ENCODE measurements at regions not wholly inside any gene's neighbourhood (a gene's known extent, or its start where the extent isn't known, plus 50 kb on each side); places are given as distances from the start of the nearest gene placed in this dataset.

DNA sequence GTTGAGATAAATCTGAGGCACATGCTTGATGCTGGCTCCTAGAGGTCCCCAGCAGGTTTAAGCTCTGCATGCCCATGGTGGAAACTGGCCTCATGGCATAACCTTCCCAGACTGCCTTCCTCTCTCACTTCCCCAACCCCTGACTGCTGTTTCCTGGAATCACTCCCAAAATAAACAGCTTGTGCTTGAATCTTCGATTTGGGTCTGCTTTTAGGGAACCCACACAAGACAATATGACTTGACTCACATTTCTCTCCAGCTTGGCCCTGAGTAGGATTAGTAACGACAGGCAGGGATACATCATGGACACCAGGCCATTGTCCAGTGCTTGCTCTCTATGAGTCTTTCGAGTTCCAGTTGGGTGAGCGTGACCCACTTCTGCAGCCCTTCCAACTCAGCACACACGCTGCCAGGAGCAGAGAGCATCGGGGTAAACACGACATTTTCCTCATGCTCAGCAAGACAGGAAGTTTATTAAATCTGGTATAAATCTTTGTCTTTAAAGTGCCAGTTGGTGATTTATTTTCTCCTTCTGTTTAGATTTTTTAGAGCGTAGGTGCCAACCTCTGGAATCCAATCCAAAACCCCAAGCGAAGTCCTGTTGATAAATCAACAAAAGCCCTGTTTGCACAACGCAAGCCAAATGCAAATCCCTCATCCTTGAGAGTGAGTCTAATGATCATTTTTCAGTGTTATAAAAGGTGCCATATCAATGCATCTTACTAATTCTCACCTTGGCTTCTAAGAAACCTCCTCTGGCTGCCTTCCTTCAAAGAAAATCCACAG is 135.0 kb downstream of the FOXA2 start (continued):
- TF ChIP-seq, protein P1, sequence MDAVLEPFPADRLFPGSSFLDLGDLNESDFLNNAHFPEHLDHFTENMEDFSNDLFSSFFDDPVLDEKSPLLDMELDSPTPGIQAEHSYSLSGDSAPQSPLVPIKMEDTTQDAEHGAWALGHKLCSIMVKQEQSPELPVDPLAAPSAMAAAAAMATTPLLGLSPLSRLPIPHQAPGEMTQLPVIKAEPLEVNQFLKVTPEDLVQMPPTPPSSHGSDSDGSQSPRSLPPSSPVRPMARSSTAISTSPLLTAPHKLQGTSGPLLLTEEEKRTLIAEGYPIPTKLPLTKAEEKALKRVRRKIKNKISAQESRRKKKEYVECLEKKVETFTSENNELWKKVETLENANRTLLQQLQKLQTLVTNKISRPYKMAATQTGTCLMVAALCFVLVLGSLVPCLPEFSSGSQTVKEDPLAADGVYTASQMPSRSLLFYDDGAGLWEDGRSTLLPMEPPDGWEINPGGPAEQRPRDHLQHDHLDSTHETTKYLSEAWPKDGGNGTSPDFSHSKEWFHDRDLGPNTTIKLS (IDR thresholded peaks at IDR 0.05; ENCODE audit: borderline replicate concordance, low read depth) = no peak
- TF ChIP-seq, protein P2, sequence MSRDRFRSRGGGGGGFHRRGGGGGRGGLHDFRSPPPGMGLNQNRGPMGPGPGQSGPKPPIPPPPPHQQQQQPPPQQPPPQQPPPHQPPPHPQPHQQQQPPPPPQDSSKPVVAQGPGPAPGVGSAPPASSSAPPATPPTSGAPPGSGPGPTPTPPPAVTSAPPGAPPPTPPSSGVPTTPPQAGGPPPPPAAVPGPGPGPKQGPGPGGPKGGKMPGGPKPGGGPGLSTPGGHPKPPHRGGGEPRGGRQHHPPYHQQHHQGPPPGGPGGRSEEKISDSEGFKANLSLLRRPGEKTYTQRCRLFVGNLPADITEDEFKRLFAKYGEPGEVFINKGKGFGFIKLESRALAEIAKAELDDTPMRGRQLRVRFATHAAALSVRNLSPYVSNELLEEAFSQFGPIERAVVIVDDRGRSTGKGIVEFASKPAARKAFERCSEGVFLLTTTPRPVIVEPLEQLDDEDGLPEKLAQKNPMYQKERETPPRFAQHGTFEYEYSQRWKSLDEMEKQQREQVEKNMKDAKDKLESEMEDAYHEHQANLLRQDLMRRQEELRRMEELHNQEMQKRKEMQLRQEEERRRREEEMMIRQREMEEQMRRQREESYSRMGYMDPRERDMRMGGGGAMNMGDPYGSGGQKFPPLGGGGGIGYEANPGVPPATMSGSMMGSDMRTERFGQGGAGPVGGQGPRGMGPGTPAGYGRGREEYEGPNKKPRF (IDR thresholded peaks at IDR 0.05; ENCODE audit: low read depth, low read length) = no peak
- TF ChIP-seq ZNF347 (CRISPR knock-in tag; IDR thresholded peaks at IDR 0.05; ENCODE audit: low read depth) = no peak
- TF ChIP-seq, protein P3, sequence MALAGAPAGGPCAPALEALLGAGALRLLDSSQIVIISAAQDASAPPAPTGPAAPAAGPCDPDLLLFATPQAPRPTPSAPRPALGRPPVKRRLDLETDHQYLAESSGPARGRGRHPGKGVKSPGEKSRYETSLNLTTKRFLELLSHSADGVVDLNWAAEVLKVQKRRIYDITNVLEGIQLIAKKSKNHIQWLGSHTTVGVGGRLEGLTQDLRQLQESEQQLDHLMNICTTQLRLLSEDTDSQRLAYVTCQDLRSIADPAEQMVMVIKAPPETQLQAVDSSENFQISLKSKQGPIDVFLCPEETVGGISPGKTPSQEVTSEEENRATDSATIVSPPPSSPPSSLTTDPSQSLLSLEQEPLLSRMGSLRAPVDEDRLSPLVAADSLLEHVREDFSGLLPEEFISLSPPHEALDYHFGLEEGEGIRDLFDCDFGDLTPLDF (CRISPR knock-in tag; IDR thresholded peaks at IDR 0.05) = no peak

DNA sequence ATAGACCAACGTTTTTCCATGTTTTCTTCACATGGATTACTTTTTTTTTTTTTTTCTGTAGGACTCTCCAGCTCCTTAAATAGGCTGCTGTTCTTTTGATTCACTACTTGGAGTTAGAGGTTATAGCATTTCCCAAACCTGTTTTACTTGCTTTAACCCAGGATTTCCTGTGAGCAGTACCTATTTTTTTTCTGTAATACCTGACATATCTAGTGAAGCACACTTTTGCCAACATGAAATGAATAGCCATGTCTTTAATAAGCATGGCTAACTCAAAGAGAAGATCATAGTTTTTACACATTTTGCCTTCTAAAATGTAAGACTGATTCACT is 137.0 kb downstream of the FOXA2 start:
- no TSS peak for BruUV-seq (replicated peaks)
- no peak for DNase-seq (ENCODE audit: extremely low read depth in 1 of 4, low spot score in 3 of 4)
- H3K36me3 ChIP-seq (ENCODE audit: control insufficient read depth, insufficient read depth, low read length) = no peaks in the 10 kb centered on the region
- H3K9me1 ChIP-seq (ENCODE audit: control insufficient read depth, insufficient read depth, low read length) = no peaks in the 10 kb centered on the region
- ChIA-PET CTCF (ENCODE audit: low intra/inter-chr PET ratio) (no interaction called here), POLR2A (no interaction called here)
- H3K4me2 ChIP-seq (ENCODE audit: insufficient read depth, low read length) = no peak overlapping the region
- no peaks in the 10 kb centered on the region for H3K27me3 ChIP-seq (ENCODE audit: control insufficient read depth in 2 of 2, insufficient read depth in 2 of 2, low read length in 2 of 2)
- no peak overlapping the region for H3K9ac ChIP-seq (ENCODE audit: insufficient read depth in 1 of 2, low read depth in 2 of 2, low read length in 2 of 2)
- no peaks in the 10 kb centered on the region for H3K79me2 ChIP-seq (ENCODE audit: control insufficient read depth, insufficient read depth, low read length)
- H2AFZ ChIP-seq (ENCODE audit: low read depth, low read length) = peak overlapping the region; percentile 76; the same call in 1 of the 2 replicates
- H3K4me1 ChIP-seq (replicated peaks in 1 of 2; ENCODE audit: control insufficient read depth in 2 of 2, insufficient read depth in 2 of 2, low read length in 2 of 2) = peaks cover 0 to 4% of the 10 kb centered on the region in 2 experiments; a peak in 2 of 5 replicates
- no peaks in the 10 kb centered on the region for H3K9me3 ChIP-seq (replicated peaks; ENCODE audit: control insufficient read depth, insufficient read depth, low read depth, low read length)
- ATAC-seq = no peak
- WGBS (ENCODE audit: insufficient coverage, low coverage, missing lambda C conversion rate) = 0% methylated on average over 1 of the region's 1 CpG
- no peaks in the 10 kb centered on the region for H4K20me1 ChIP-seq (replicated peaks; ENCODE audit: control insufficient read depth, insufficient read depth, low read length)
- intact Hi-C loops (cut with micrococcal nuclease) (no loop called here), in situ Hi-C loops (cut with MboI) (no loop called here)
- no peak for FAIRE-seq
- H3K4me3 ChIP-seq = no peak overlapping the region
- H3K27ac ChIP-seq (ENCODE audit: extremely low read depth, low read depth, low read length) = no peak overlapping the region
- no peak for TF ChIP-seq MED1 (CRISPR knock-in tag; IDR thresholded peaks at IDR 0.05; ENCODE audit: borderline replicate concordance)
- TF ChIP-seq, protein P4, sequence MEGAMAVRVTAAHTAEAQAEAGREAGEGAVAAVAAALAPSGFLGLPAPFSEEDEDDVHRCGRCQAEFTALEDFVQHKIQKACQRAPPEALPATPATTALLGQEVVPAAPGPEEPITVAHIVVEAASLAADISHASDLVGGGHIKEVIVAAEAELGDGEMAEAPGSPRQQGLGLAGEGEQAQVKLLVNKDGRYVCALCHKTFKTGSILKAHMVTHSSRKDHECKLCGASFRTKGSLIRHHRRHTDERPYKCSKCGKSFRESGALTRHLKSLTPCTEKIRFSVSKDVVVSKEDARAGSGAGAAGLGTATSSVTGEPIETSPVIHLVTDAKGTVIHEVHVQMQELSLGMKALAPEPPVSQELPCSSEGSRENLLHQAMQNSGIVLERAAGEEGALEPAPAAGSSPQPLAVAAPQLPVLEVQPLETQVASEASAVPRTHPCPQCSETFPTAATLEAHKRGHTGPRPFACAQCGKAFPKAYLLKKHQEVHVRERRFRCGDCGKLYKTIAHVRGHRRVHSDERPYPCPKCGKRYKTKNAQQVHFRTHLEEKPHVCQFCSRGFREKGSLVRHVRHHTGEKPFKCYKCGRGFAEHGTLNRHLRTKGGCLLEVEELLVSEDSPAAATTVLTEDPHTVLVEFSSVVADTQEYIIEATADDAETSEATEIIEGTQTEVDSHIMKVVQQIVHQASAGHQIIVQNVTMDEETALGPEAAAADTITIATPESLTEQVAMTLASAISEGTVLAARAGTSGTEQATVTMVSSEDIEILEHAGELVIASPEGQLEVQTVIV (CRISPR knock-in tag; IDR thresholded peaks at IDR 0.05; ENCODE audit: borderline replicate concordance) = no peak
- TF ChIP-seq ZNF253 (CRISPR knock-in tag; conservative IDR thresholded peaks at IDR 0.05) = no peak
- TF ChIP-seq CEBPG (CRISPR knock-in tag; IDR thresholded peaks at IDR 0.05) = no peak
- TF ChIP-seq CEBPG (tag; conservative IDR thresholded peaks at IDR 0.05 in 1 of 2, IDR thresholded peaks at IDR 0.05 in 1 of 2) = no peak
- TF ChIP-seq, protein P5, sequence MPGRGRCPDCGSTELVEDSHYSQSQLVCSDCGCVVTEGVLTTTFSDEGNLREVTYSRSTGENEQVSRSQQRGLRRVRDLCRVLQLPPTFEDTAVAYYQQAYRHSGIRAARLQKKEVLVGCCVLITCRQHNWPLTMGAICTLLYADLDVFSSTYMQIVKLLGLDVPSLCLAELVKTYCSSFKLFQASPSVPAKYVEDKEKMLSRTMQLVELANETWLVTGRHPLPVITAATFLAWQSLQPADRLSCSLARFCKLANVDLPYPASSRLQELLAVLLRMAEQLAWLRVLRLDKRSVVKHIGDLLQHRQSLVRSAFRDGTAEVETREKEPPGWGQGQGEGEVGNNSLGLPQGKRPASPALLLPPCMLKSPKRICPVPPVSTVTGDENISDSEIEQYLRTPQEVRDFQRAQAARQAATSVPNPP (IDR thresholded peaks at IDR 0.05; ENCODE audit: borderline replicate concordance, insufficient read depth, insufficient read length) = no peak

Data from K562 (cell line).